IMR-90 (cell line): ENCODE measurements at regions not wholly inside any gene's neighbourhood (a gene's known extent, or its start where the extent isn't known, plus 50 kb on each side); places are given as distances from the start of the nearest gene placed in this dataset.

Experiments
- ATAC-seq: fragments of 200-7000 bp; cut with Tn5 transposase; 2 replicates; pipeline ENCODE4 v1.9.1; 2020; ENCODE audit warnings: low read depth, mild to moderate bottlenecking, moderate library complexity
- BruUV-seq: library from RNA; stranded (reverse); fragments of 400-500 nt; replicated peaks from 2 replicates; lab custom pipeline; 2021; lab: Mats Ljungman, UMichigan
- CTCF ChIA-PET: fragments of 300-600 bp; formaldehyde crosslinking; extraction: SDS; loops from one replicate; lab custom pipeline; 2021; ENCODE audit warnings: antibody characterized with exemption; lab: Yijun Ruan, JAX
- POLR2A ChIA-PET: fragments of 300-600 bp; sonication (Branson Sonifier 250); formaldehyde crosslinking; loops from one replicate; lab custom pipeline; 2022; ENCODE audit warnings: antibody characterized with exemption; ENCODE audit not compliant: unreplicated experiment; lab: Charles Lee
- DNase-seq: peaks from one replicate; pipeline ENCODE4 v3.0.0; 2013
- H2AFZ ChIP-seq: replicated peaks from 2 replicates; pipeline ENCODE3; 2013; ENCODE audit warnings: low read length, mild to moderate bottlenecking; ENCODE audit not compliant: poor library complexity
- H2AK5ac ChIP-seq: 2 replicates; pipeline ENCODE4 v1.6.1; 2013; ENCODE audit warnings: low read depth, low read length, inconsistent platforms
- H2AK9ac ChIP-seq: replicated peaks from 2 replicates; pipeline ENCODE3; 2013; ENCODE audit warnings: mild to moderate bottlenecking, low read depth, low read length, moderate library complexity; ENCODE audit not compliant: poor library complexity
- H2BK120ac ChIP-seq: 2 replicates; pipeline ENCODE4 v1.6.1; 2013; ENCODE audit warnings: low read depth, low read length, inconsistent platforms
- H2BK15ac ChIP-seq: 3 replicates; pipeline ENCODE4 v1.6.1; 2013; ENCODE audit warnings: low read depth, low read length, inconsistent platforms
- H2BK20ac ChIP-seq: 2 replicates; pipeline ENCODE4 v1.6.1; 2013; ENCODE audit warnings: low read depth, mild to moderate bottlenecking, inconsistent platforms, low read length, moderate library complexity
- H2BK5ac ChIP-seq: 2 replicates; pipeline ENCODE4 v1.6.1; 2013; ENCODE audit warnings: mild to moderate bottlenecking, low read depth, low read length, inconsistent platforms; ENCODE audit not compliant: poor library complexity, severe bottlenecking
- H3K14ac ChIP-seq: replicated peaks from 2 replicates; pipeline ENCODE4 v1.6.1; 2013; ENCODE audit warnings: low read depth, low read length, inconsistent platforms
- H3K18ac ChIP-seq: 2 replicates; pipeline ENCODE4 v1.6.1; 2013; ENCODE audit warnings: low read depth, low read length, control low read depth
- H3K23ac ChIP-seq: 2 replicates; pipeline ENCODE4 v1.6.1; 2013; ENCODE audit warnings: low read depth, low read length, inconsistent platforms
- H3K27ac ChIP-seq: 2 replicates; pipeline ENCODE4 v1.5.1; 2013; ENCODE audit warnings: mild to moderate bottlenecking, control low read depth, low read length; ENCODE audit not compliant: insufficient read depth
- H3K27me3 ChIP-seq: 2 replicates; pipeline ENCODE4 v1.6.1; 2013; ENCODE audit warnings: low read length; ENCODE audit not compliant: control insufficient read depth, insufficient read depth
- H3K36me3 ChIP-seq: 2 replicates; pipeline ENCODE4 v1.6.1; 2013; ENCODE audit warnings: low read length, mixed read lengths; ENCODE audit not compliant: control insufficient read depth, insufficient read depth
- H3K4ac ChIP-seq: 2 replicates; pipeline ENCODE4 v1.6.1; 2013; ENCODE audit warnings: low read depth, low read length, inconsistent platforms
- H3K4me1 ChIP-seq: 2 replicates; pipeline ENCODE4 v1.6.1; 2013; ENCODE audit warnings: low read length, mixed read lengths; ENCODE audit not compliant: control insufficient read depth, insufficient read depth
- H3K4me2 ChIP-seq: 2 replicates; pipeline ENCODE4 v1.6.1; 2013; ENCODE audit warnings: low read depth, mild to moderate bottlenecking, control low read depth, low read length, moderate library complexity
- H3K4me3 ChIP-seq: 2 replicates; pipeline ENCODE4 v1.5.1; 2013; ENCODE audit warnings: low read depth, mild to moderate bottlenecking, control low read depth, low read length, moderate library complexity; ENCODE audit not compliant: insufficient read depth
- H3K56ac ChIP-seq: 2 replicates; pipeline ENCODE4 v1.6.1; 2013; ENCODE audit warnings: low read length, inconsistent platforms; ENCODE audit not compliant: insufficient read depth; ENCODE audit errors: extremely low read depth
- H3K79me1 ChIP-seq, 2 experiments: 2 replicates each; pipeline ENCODE4 v1.6.1; 2013; ENCODE audit warnings: low read length in 2 of 2, inconsistent platforms in 1 of 2, low read depth in 1 of 2
- H3K9ac ChIP-seq: 2 replicates; pipeline ENCODE4 v1.6.1; 2013; ENCODE audit warnings: low read depth, low read length, control low read depth
- H3K9me1 ChIP-seq: 2 replicates; pipeline ENCODE4 v1.6.1; 2013; ENCODE audit warnings: low read length, inconsistent platforms; ENCODE audit not compliant: insufficient read depth
- H3K9me3 ChIP-seq: 2 replicates; pipeline ENCODE4 v1.6.1; 2013; ENCODE audit warnings: low read length; ENCODE audit not compliant: control insufficient read depth, insufficient read depth
- H4K20me1 ChIP-seq: 2 replicates; pipeline ENCODE4 v1.6.1; 2013; ENCODE audit warnings: low read length, inconsistent platforms; ENCODE audit not compliant: insufficient read depth
- H4K5ac ChIP-seq: 2 replicates; pipeline ENCODE4 v1.6.1; 2013; ENCODE audit warnings: mild to moderate bottlenecking, low read depth, low read length, control low read depth
- H4K8ac ChIP-seq, 2 experiments: 2 replicates each; pipeline ENCODE4 v1.6.1; 2013; ENCODE audit warnings: low read depth in 2 of 2, low read length in 2 of 2, control low read depth in 1 of 2, inconsistent platforms in 1 of 2
- H4K91ac ChIP-seq: 2 replicates; pipeline ENCODE4 v1.6.1; 2013; ENCODE audit warnings: low read depth, low read length, inconsistent platforms; ENCODE audit not compliant: insufficient read depth
- BHLHE40 ChIP-seq: fragments of 150-350 bp; IDR thresholded peaks from 2 replicates; pipeline ENCODE4 v1.6.1; 2016; ENCODE audit warnings: mild to moderate bottlenecking, low read depth, low read length
- CEBPB ChIP-seq: IDR thresholded peaks from 2 replicates; pipeline ENCODE4 v1.6.1; 2012; ENCODE audit warnings: low read depth, low read length, improper control_type of control experiment
- CHD1 ChIP-seq: IDR thresholded peaks from 2 replicates; pipeline ENCODE4 v1.6.1; 2012; ENCODE audit warnings: low read depth, low read length, improper control_type of control experiment
- MAFK ChIP-seq: IDR thresholded peaks from 2 replicates; pipeline ENCODE4 v1.6.1; 2012; ENCODE audit warnings: low read depth, low read length, improper control_type of control experiment
- RAD21 ChIP-seq: IDR thresholded peaks from 2 replicates; pipeline ENCODE4 v1.6.1; 2012; ENCODE audit warnings: low read length, improper control_type of control experiment
- RCOR1 ChIP-seq: IDR thresholded peaks from 2 replicates; pipeline ENCODE4 v1.6.1; 2012; ENCODE audit warnings: mild to moderate bottlenecking, low read length, improper control_type of control experiment; ENCODE audit not compliant: insufficient replicate concordance
- RFX5 ChIP-seq: IDR thresholded peaks from 2 replicates; pipeline ENCODE4 v1.8.0; 2012; ENCODE audit warnings: low read depth, mild to moderate bottlenecking, low read length, moderate library complexity
- WGBS, 2 experiments: methylation state at CpG; one replicate each; pipeline versions ENCODE4 v1.1.5 to v1.1.7; 2013; ENCODE audit warnings: missing lambda C conversion rate in 2 of 2; ENCODE audit not compliant: insufficient read length in 1 of 2; ENCODE audit errors: extremely low coverage in 2 of 2; 5-methylcytosine and 5-hydroxymethylcytosine counted together
- dilution Hi-C: fragments of 300-500 bp; cut with HindIII; formaldehyde crosslinking; loops from one replicate; pipeline ENCODE4 v1.14.3; 2018; ENCODE audit warnings: low sequenced_read_pairs; ENCODE audit not compliant: unreplicated experiment
- in situ Hi-C: fragments of 300-500 bp; cut with MboI; formaldehyde crosslinking; loops from 3 replicates; pipeline ENCODE4 v1.14.3; 2019; ENCODE audit warnings: low sequenced_read_pairs, inconsistent platforms, mixed read lengths
- intact Hi-C: fragments of 100-400 bp; cut with micrococcal nuclease; formaldehyde crosslinking; loops from 2 replicates; pipeline ENCODE4 v1.10.0; 2022

GRCh38 chr10:90458054-90458453, 399.8 kb downstream of the HTR7 start:
- Histone ChIP-seq H3K14ac (no peak overlapping the region), H2BK120ac (no peak overlapping the region), H2BK15ac (no peak overlapping the region), H3K4me1 (no peaks in the 10 kb centered on the region), H4K91ac (no peak overlapping the region), H3K27me3 (no peaks in the 10 kb centered on the region), H3K18ac (no peak overlapping the region), H4K5ac (no peak overlapping the region), H2BK5ac (no peak overlapping the region), H2AFZ (no peak overlapping the region), H3K36me3 (no peaks in the 10 kb centered on the region), H3K4ac (no peak overlapping the region), H3K79me1 (no peaks in the 10 kb centered on the region), H2AK9ac (no peak overlapping the region), H2AK5ac (no peak overlapping the region), H3K9ac (no peak overlapping the region), H3K4me3 (no peak overlapping the region), H3K56ac (no peak overlapping the region), H3K4me2 (no peak overlapping the region), H2BK20ac (no peak overlapping the region), H3K23ac (no peak overlapping the region), H3K9me3 (no peaks in the 10 kb centered on the region), H3K27ac (no peak overlapping the region), H3K9me1 (no peaks in the 10 kb centered on the region), H4K8ac (no peak overlapping the region), H4K20me1 (no peaks in the 10 kb centered on the region)
- ChIA-PET POLR2A (no interaction called here), CTCF (no interaction called here)
- no peak for DNase-seq
- BruUV-seq: no TSS peak
- in situ Hi-C loops (no loop called here), intact Hi-C loops (no loop called here), dilution Hi-C loops (no loop called here)
- ATAC-seq: no peak
- TF ChIP-seq MAFK (no peak), RCOR1 (no peak), RFX5 (no peak), BHLHE40 (no peak), RAD21 (no peak), CEBPB (no peak), CHD1 (no peak)
- WGBS, 2 experiments: no CpG with 5 or more reads among the region's 1 CpG
